Liver (tissue), 3 donors: ENCODE measurements at regions not wholly inside any gene's neighbourhood (a gene's known extent, or its start where the extent isn't known, plus 50 kb on each side); places are given as distances from the start of the nearest gene placed in this dataset.
"Not testable (repeated sequence)": the region's sequence is repeated elsewhere in the genome, so short reads cannot be mapped to it uniquely, and the experiment has no call there.

Source experiments
- FOXA1 ChIP-seq: IDR thresholded peaks from 2 replicates; pipeline ENCODE4 v1.6.1; 2016; ENCODE audit warnings: antibody characterized with exemption
- GABPA ChIP-seq, 2 donors: IDR thresholded peaks in 1 of 2; conservative IDR thresholded peaks in 1 of 2; 2 replicates each; pipeline ENCODE4 v1.6.1; 2016; ENCODE audit warnings: antibody characterized with exemption in 2 of 2, mild to moderate bottlenecking in 1 of 2, moderate library complexity in 1 of 2
- JUND ChIP-seq, 2 donors: IDR thresholded peaks; 2 replicates each; pipeline ENCODE4 v1.6.1; 2016; ENCODE audit warnings: antibody characterized with exemption in 2 of 2
- TAF1 ChIP-seq: conservative IDR thresholded peaks from 2 replicates; pipeline ENCODE4 v1.6.1; 2016; ENCODE audit warnings: antibody characterized with exemption, mild to moderate bottlenecking
- TF ChIP-seq, protein P1 (sequence below): fragments of 150-350 bp; IDR thresholded peaks from 2 replicates; pipeline ENCODE4 v1.5.1; 2017; ENCODE audit warnings: improper control_type of control experiment, low read depth, low read length; ENCODE audit not compliant: missing input control
- TF ChIP-seq, protein P2 (sequence below): IDR thresholded peaks from 2 replicates; pipeline ENCODE4 v1.6.1; 2016; ENCODE audit warnings: antibody characterized with exemption, mild to moderate bottlenecking
- donor health status: healthy.
- donor health status: healthy.

DNA sequence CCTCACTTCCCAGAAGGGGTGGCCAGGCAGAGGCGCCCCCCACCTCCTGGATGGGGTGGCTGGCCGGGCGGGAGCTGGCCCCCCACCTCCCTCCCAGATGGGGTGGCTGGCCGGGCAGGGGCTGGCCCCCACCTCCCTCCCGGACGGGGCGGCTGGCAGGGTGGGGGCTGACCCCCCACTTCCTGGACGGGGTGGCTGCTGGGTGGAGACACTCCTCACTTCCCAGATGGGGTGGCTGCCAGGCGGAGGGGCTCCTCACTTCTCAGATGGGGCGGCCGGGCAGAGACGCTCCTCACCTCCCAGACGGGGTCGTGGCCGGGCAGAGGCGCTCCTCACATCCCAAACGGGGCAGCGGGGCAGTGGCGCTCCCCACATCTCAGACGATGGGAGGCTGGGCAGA, 126.1 kb upstream of the PKP2 start:
- TF ChIP-seq, protein P1, sequence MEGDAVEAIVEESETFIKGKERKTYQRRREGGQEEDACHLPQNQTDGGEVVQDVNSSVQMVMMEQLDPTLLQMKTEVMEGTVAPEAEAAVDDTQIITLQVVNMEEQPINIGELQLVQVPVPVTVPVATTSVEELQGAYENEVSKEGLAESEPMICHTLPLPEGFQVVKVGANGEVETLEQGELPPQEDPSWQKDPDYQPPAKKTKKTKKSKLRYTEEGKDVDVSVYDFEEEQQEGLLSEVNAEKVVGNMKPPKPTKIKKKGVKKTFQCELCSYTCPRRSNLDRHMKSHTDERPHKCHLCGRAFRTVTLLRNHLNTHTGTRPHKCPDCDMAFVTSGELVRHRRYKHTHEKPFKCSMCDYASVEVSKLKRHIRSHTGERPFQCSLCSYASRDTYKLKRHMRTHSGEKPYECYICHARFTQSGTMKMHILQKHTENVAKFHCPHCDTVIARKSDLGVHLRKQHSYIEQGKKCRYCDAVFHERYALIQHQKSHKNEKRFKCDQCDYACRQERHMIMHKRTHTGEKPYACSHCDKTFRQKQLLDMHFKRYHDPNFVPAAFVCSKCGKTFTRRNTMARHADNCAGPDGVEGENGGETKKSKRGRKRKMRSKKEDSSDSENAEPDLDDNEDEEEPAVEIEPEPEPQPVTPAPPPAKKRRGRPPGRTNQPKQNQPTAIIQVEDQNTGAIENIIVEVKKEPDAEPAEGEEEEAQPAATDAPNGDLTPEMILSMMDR, result not testable (repeated sequence)
- TF ChIP-seq FOXA1; GABPA (IDR thresholded peaks at IDR 0.05 in 1 of 2, conservative IDR thresholded peaks at IDR 0.05 in 1 of 2); TAF1; JUND (IDR thresholded peaks at IDR 0.05): not testable (repeated sequence)
- TF ChIP-seq, protein P2, sequence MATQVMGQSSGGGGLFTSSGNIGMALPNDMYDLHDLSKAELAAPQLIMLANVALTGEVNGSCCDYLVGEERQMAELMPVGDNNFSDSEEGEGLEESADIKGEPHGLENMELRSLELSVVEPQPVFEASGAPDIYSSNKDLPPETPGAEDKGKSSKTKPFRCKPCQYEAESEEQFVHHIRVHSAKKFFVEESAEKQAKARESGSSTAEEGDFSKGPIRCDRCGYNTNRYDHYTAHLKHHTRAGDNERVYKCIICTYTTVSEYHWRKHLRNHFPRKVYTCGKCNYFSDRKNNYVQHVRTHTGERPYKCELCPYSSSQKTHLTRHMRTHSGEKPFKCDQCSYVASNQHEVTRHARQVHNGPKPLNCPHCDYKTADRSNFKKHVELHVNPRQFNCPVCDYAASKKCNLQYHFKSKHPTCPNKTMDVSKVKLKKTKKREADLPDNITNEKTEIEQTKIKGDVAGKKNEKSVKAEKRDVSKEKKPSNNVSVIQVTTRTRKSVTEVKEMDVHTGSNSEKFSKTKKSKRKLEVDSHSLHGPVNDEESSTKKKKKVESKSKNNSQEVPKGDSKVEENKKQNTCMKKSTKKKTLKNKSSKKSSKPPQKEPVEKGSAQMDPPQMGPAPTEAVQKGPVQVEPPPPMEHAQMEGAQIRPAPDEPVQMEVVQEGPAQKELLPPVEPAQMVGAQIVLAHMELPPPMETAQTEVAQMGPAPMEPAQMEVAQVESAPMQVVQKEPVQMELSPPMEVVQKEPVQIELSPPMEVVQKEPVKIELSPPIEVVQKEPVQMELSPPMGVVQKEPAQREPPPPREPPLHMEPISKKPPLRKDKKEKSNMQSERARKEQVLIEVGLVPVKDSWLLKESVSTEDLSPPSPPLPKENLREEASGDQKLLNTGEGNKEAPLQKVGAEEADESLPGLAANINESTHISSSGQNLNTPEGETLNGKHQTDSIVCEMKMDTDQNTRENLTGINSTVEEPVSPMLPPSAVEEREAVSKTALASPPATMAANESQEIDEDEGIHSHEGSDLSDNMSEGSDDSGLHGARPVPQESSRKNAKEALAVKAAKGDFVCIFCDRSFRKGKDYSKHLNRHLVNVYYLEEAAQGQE, result not testable (repeated sequence)
